ENCODE measurements at regions not wholly inside any gene's neighbourhood (a gene's known extent, or its start where the extent isn't known, plus 50 kb on each side); places are given as distances from the start of the nearest gene placed in this dataset.

GRCh38 chr13:63983366-63983765 lies 2567.7 kb upstream of the PCDH20 start:
- H3K9ac ChIP-seq (ENCODE audit: low read length) = no peak overlapping the region
- no peak overlapping the region for H3K4me3 ChIP-seq (ENCODE audit: low read depth, low read length)
- H3K18ac ChIP-seq (ENCODE audit: low read length) = no peak overlapping the region
- H3K4ac ChIP-seq (ENCODE audit: low read depth, low read length) = no peak overlapping the region
- no peak overlapping the region for H2BK120ac ChIP-seq (ENCODE audit: insufficient read depth, low read length, poor library complexity)
- no CpG with 5 or more reads among the region's 1 CpG for WGBS (ENCODE audit: extremely low coverage, insufficient coverage, insufficient read length)
- no peak overlapping the region for H4K91ac ChIP-seq (ENCODE audit: low read depth, low read length)
- H2AK5ac ChIP-seq (ENCODE audit: low read length) = no peak overlapping the region
- no peaks in the 10 kb centered on the region for H3K79me1 ChIP-seq (ENCODE audit: low read length)
- H3K23ac ChIP-seq (ENCODE audit: low read length) = no peak overlapping the region
- no peak overlapping the region for H4K12ac ChIP-seq (ENCODE audit: low read depth, low read length)
- DNase-seq = no peak
- no peak overlapping the region for H2BK5ac ChIP-seq (ENCODE audit: low read depth, low read length, poor library complexity)
- no peaks in the 10 kb centered on the region for H3K4me1 ChIP-seq (ENCODE audit: control insufficient read depth in 1 of 2, insufficient read depth in 2 of 2, low read length in 2 of 2)
- H3K4me2 ChIP-seq (ENCODE audit: low read length) = no peak overlapping the region
- H3K27ac ChIP-seq (ENCODE audit: low read depth, low read length) = no peak overlapping the region
- no peak overlapping the region for H2AFZ ChIP-seq (ENCODE audit: insufficient read depth, low read length, poor library complexity)
- no peaks in the 10 kb centered on the region for H3K9me3 ChIP-seq (ENCODE audit: insufficient read depth, low read depth, low read length)
- no peak overlapping the region for H2BK12ac ChIP-seq (ENCODE audit: low read length)
- H3K79me2 ChIP-seq (ENCODE audit: control insufficient read depth, insufficient read depth, low read length, poor library complexity) = no peaks in the 10 kb centered on the region
- no peak overlapping the region for H4K8ac ChIP-seq (ENCODE audit: low read depth, low read length)
- H3K36me3 ChIP-seq (ENCODE audit: control insufficient read depth in 1 of 2, insufficient read depth in 2 of 2, low read length in 2 of 2) = no peaks in the 10 kb centered on the region
- H3K27me3 ChIP-seq (ENCODE audit: insufficient read depth, low read length) = no peaks in the 10 kb centered on the region
- no peak overlapping the region for H3K14ac ChIP-seq (ENCODE audit: low read length)

GRCh38 chr13:63979951-63980350 lies 2564.3 kb upstream of the PCDH20 start:
- Histone ChIP-seq H3K4ac (ENCODE audit: low read depth, low read length) (no peak overlapping the region), H3K9ac (ENCODE audit: low read length) (no peak overlapping the region), H4K8ac (ENCODE audit: low read depth, low read length) (no peak overlapping the region), H3K14ac (ENCODE audit: low read length) (no peak overlapping the region), H2AK5ac (ENCODE audit: low read length) (no peak overlapping the region), H3K79me2 (ENCODE audit: control insufficient read depth, insufficient read depth, low read length, poor library complexity) (no peaks in the 10 kb centered on the region), H3K4me3 (ENCODE audit: low read depth, low read length) (no peak overlapping the region), H4K12ac (ENCODE audit: low read depth, low read length) (no peak overlapping the region), H2AFZ (ENCODE audit: insufficient read depth, low read length, poor library complexity) (no peak overlapping the region), H3K4me1 (ENCODE audit: control insufficient read depth in 1 of 2, insufficient read depth in 2 of 2, low read length in 2 of 2) (no peaks in the 10 kb centered on the region), H3K9me3 (ENCODE audit: insufficient read depth, low read depth, low read length) (no peaks in the 10 kb centered on the region), H2BK120ac (ENCODE audit: insufficient read depth, low read length, poor library complexity) (no peak overlapping the region), H4K91ac (ENCODE audit: low read depth, low read length) (no peak overlapping the region), H3K27me3 (ENCODE audit: insufficient read depth, low read length) (no peaks in the 10 kb centered on the region), H2BK5ac (ENCODE audit: low read depth, low read length, poor library complexity) (no peak overlapping the region), H2BK12ac (ENCODE audit: low read length) (no peak overlapping the region), H3K23ac (ENCODE audit: low read length) (no peak overlapping the region), H3K27ac (ENCODE audit: low read depth, low read length) (no peak overlapping the region), H3K4me2 (ENCODE audit: low read length) (no peak overlapping the region), H3K79me1 (ENCODE audit: low read length) (no peaks in the 10 kb centered on the region), H3K18ac (ENCODE audit: low read length) (no peak overlapping the region), H3K36me3 (ENCODE audit: control insufficient read depth in 1 of 2, insufficient read depth in 2 of 2, low read length in 2 of 2) (no peaks in the 10 kb centered on the region)
- DNase-seq = no peak

GRCh38 chr13:63972328-63972727 lies 2556.7 kb upstream of the PCDH20 start:
- Histone ChIP-seq H3K4me1 (ENCODE audit: control insufficient read depth in 1 of 2, insufficient read depth in 2 of 2, low read length in 2 of 2) (no peaks in the 10 kb centered on the region), H2BK5ac (ENCODE audit: low read depth, low read length, poor library complexity) (no peak overlapping the region), H3K9ac (ENCODE audit: low read length) (no peak overlapping the region), H2BK120ac (ENCODE audit: insufficient read depth, low read length, poor library complexity) (no peak overlapping the region), H3K27ac (ENCODE audit: low read depth, low read length) (no peak overlapping the region), H4K12ac (ENCODE audit: low read depth, low read length) (no peak overlapping the region), H3K9me3 (ENCODE audit: insufficient read depth, low read depth, low read length) (no peaks in the 10 kb centered on the region), H3K4me3 (ENCODE audit: low read depth, low read length) (no peak overlapping the region), H3K36me3 (ENCODE audit: control insufficient read depth in 1 of 2, insufficient read depth in 2 of 2, low read length in 2 of 2) (no peaks in the 10 kb centered on the region), H3K4ac (ENCODE audit: low read depth, low read length) (no peak overlapping the region), H4K8ac (ENCODE audit: low read depth, low read length) (no peak overlapping the region), H2BK12ac (ENCODE audit: low read length) (no peak overlapping the region), H2AK5ac (ENCODE audit: low read length) (no peak overlapping the region), H2AFZ (ENCODE audit: insufficient read depth, low read length, poor library complexity) (no peak overlapping the region), H3K79me2 (ENCODE audit: control insufficient read depth, insufficient read depth, low read length, poor library complexity) (no peaks in the 10 kb centered on the region), H3K79me1 (ENCODE audit: low read length) (no peaks in the 10 kb centered on the region), H3K27me3 (ENCODE audit: insufficient read depth, low read length) (no peaks in the 10 kb centered on the region), H3K4me2 (ENCODE audit: low read length) (no peak overlapping the region), H3K23ac (ENCODE audit: low read length) (no peak overlapping the region), H3K14ac (ENCODE audit: low read length) (no peak overlapping the region), H4K91ac (ENCODE audit: low read depth, low read length) (no peak overlapping the region), H3K18ac (ENCODE audit: low read length) (no peak overlapping the region)
- no CpG with 5 or more reads among the region's 2 CpGs for WGBS (ENCODE audit: extremely low coverage, insufficient coverage, insufficient read length)
- DNase-seq = no peak

GRCh38 chr13:63954683-63955082 lies 2539.0 kb upstream of the PCDH20 start:
- Histone ChIP-seq H3K9ac (ENCODE audit: low read length) (no peak overlapping the region), H3K4me1 (ENCODE audit: control insufficient read depth in 1 of 2, insufficient read depth in 2 of 2, low read length in 2 of 2) (no peaks in the 10 kb centered on the region), H4K12ac (ENCODE audit: low read depth, low read length) (no peak overlapping the region), H2AFZ (ENCODE audit: insufficient read depth, low read length, poor library complexity) (no peak overlapping the region), H2BK5ac (ENCODE audit: low read depth, low read length, poor library complexity) (no peak overlapping the region), H3K27me3 (ENCODE audit: insufficient read depth, low read length) (no peaks in the 10 kb centered on the region), H4K91ac (ENCODE audit: low read depth, low read length) (no peak overlapping the region), H3K9me3 (ENCODE audit: insufficient read depth, low read depth, low read length) (no peaks in the 10 kb centered on the region), H3K18ac (ENCODE audit: low read length) (no peak overlapping the region), H3K36me3 (ENCODE audit: control insufficient read depth in 1 of 2, insufficient read depth in 2 of 2, low read length in 2 of 2) (no peaks in the 10 kb centered on the region), H3K27ac (ENCODE audit: low read depth, low read length) (no peak overlapping the region), H3K23ac (ENCODE audit: low read length) (no peak overlapping the region), H3K79me1 (ENCODE audit: low read length) (no peaks in the 10 kb centered on the region), H2AK5ac (ENCODE audit: low read length) (no peak overlapping the region), H3K4ac (ENCODE audit: low read depth, low read length) (no peak overlapping the region), H3K79me2 (ENCODE audit: control insufficient read depth, insufficient read depth, low read length, poor library complexity) (no peaks in the 10 kb centered on the region), H2BK12ac (ENCODE audit: low read length) (no peak overlapping the region), H2BK120ac (ENCODE audit: insufficient read depth, low read length, poor library complexity) (no peak overlapping the region), H3K14ac (ENCODE audit: low read length) (no peak overlapping the region), H3K4me2 (ENCODE audit: low read length) (no peak overlapping the region), H4K8ac (ENCODE audit: low read depth, low read length) (no peak overlapping the region), H3K4me3 (ENCODE audit: low read depth, low read length) (no peak overlapping the region)
- WGBS (ENCODE audit: extremely low coverage, insufficient coverage, insufficient read length) = no CpG with 5 or more reads among the region's 1 CpG
- no peak for DNase-seq
